Brain microvascular endothelial cell (primary cell): ENCODE measurements at regions not wholly inside any gene's neighbourhood (a gene's known extent, or its start where the extent isn't known, plus 50 kb on each side); places are given as distances from the start of the nearest gene placed in this dataset.

Source experiments
- DNase-seq: peaks from one replicate; pipeline ENCODE4 v3.0.0-alpha.2; 2020
- H3K27ac ChIP-seq: fragments of 250-450 bp; sonication (Bioruptor Pico); 2 replicates; pipeline ENCODE4 v1.5.1; 2020; ENCODE audit warnings: mild to moderate bottlenecking, moderate library complexity
- H3K27me3 ChIP-seq: fragments of 250-450 bp; sonication (Bioruptor Pico); replicated peaks from 2 replicates; pipeline ENCODE4 v1.5.1; 2020; ENCODE audit warnings: mild to moderate bottlenecking
- H3K36me3 ChIP-seq: fragments of 250-450 bp; sonication (Bioruptor Pico); replicated peaks from 2 replicates; pipeline ENCODE4 v1.5.1; 2020; ENCODE audit warnings: mild to moderate bottlenecking
- H3K4me3 ChIP-seq: 2 replicates; pipeline ENCODE4 v1.5.1; 2011; ENCODE audit warnings: low read depth, mild to moderate bottlenecking, control low read depth, low read length, moderate library complexity
- in situ Hi-C: cut with HindIII; loops from 2 replicates; pipeline ENCODE4 v1.10.0; 2017; ENCODE audit warnings: low sequenced_read_pairs, low pct_ligation_motif_present
- TF ChIP-seq, protein P1 (sequence below): IDR thresholded peaks from 2 replicates; pipeline ENCODE4 v1.5.1; 2011; ENCODE audit warnings: low read depth, mild to moderate bottlenecking, moderate library complexity, low read length, control low read depth, inconsistent platforms; ENCODE audit errors: missing control alignments

DNA sequence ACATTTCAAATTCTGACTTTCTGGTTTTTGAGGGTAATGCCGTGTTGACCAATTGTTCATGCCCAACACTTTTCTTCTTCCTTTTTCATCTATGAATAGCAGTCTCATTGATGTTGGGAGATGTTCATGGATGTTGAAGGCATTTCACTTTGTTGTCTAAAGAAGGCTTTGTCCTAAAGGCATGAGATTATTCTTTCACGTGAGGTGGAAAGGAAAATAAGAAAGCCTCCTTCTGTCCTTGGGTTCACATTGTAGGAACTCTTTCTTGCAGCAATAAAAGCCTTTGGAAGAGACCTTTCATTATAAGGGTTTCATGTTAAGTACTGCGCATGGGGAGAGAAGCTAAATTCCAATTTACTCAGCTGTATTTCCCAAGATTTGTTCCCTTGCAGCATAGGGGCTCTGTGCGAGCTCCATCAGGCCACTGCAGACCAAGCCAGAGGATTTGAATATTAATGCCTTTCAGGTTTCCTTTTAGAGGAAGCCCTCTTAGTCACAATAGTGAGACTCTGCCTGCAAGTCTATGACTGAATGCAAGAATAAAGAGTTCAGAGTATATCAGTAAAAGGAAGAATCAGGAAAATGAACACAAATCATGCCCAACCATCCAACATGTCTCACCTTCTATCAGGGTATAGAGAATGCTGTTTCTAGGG, 274.6 kb downstream of the TMEM38B start:
- Histone ChIP-seq H3K36me3 (no peaks in the 10 kb centered on the region), H3K27me3 (no peaks in the 10 kb centered on the region), H3K27ac (no peak overlapping the region), H3K4me3 (no peak overlapping the region)
- in situ Hi-C loops = no loop called here
- DNase-seq = no peak
- TF ChIP-seq, protein P1, sequence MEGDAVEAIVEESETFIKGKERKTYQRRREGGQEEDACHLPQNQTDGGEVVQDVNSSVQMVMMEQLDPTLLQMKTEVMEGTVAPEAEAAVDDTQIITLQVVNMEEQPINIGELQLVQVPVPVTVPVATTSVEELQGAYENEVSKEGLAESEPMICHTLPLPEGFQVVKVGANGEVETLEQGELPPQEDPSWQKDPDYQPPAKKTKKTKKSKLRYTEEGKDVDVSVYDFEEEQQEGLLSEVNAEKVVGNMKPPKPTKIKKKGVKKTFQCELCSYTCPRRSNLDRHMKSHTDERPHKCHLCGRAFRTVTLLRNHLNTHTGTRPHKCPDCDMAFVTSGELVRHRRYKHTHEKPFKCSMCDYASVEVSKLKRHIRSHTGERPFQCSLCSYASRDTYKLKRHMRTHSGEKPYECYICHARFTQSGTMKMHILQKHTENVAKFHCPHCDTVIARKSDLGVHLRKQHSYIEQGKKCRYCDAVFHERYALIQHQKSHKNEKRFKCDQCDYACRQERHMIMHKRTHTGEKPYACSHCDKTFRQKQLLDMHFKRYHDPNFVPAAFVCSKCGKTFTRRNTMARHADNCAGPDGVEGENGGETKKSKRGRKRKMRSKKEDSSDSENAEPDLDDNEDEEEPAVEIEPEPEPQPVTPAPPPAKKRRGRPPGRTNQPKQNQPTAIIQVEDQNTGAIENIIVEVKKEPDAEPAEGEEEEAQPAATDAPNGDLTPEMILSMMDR = no peak

DNA sequence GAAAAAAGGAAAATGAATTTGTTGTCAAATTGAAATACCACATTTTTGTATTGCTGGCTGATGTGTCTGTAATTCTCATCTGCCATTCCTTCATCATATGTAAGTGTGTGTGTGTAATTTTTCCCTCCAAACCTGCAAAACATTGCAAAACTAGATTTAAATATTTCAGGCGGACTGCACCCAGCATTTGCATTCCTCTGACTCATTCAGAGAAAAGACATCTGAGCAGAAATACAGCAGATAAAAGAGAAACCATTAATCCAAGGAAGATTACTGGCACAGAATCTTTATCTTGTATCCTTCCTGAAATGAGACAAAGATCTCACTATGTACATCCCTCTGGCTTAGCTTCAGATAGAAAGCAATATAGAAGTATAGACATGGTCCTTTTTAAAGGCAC, 275.3 kb downstream of the TMEM38B start:
- Histone ChIP-seq H3K4me3 (no peak overlapping the region), H3K36me3 (no peaks in the 10 kb centered on the region), H3K27ac (no peak overlapping the region), H3K27me3 (no peaks in the 10 kb centered on the region)
- in situ Hi-C loops = no loop called here
- TF ChIP-seq, protein P1 = no peak
- DNase-seq = no peak

DNA sequence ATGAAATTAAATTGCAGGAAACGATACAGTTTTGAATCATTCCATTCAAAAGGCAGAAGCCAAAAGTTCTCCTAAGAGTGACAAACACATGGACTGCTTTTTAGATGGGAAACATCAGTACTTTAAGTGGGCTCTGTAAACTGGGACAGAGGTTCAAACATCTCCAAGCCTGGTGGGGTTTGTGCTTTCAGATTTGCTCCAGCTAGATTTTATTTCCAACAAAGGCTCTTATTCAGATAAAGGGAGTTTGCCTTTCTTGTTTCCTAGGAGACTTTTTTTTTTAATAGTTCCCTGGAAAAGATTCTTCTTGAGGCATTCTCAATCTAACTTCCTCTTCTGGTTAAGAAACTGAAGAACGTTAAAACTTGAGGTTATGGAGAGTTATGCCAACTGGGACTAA, 277.6 kb downstream of the TMEM38B start:
- Histone ChIP-seq H3K27ac (no peak overlapping the region), H3K36me3 (no peaks in the 10 kb centered on the region), H3K4me3 (no peak overlapping the region), H3K27me3 (no peaks in the 10 kb centered on the region)
- in situ Hi-C loops = no loop called here
- TF ChIP-seq, protein P1 = no peak
- no peak for DNase-seq

DNA sequence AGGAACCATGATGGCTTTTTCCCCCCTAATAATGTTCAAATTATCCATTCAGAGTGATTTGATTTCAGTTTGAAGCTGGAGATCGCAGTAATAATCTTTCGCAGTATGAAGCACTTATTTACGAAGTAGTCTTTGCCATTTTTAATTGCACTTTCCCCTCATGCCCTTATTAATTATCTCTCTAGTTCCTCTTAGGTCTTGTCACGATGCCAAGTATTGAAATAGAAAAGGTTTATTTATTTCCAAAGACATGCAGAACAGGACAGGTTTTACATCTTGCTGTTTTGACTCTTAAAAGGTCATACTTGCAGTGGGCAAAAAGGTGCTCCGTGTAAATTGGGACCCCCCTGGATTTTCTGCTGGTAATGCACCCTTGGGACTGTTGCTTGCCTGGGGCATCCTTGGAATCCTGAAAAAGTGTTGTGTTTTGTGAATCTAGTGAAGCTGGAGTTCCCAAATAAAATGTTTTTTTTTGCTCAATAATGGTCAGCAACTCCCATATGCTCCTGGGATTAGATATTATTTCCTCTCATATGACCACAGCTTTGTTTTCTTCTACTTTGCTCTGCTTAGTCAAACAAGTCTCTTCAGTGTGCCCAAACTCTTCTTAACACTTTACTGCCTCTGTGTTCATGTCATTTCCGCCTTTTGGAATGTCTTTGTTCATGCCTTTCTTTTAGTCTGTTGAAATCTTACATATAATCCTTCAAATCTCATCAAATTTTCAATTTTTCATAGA, 278.3 kb downstream of the TMEM38B start:
- TF ChIP-seq, protein P1 = no peak
- no peak overlapping the region for H3K27ac ChIP-seq

DNA sequence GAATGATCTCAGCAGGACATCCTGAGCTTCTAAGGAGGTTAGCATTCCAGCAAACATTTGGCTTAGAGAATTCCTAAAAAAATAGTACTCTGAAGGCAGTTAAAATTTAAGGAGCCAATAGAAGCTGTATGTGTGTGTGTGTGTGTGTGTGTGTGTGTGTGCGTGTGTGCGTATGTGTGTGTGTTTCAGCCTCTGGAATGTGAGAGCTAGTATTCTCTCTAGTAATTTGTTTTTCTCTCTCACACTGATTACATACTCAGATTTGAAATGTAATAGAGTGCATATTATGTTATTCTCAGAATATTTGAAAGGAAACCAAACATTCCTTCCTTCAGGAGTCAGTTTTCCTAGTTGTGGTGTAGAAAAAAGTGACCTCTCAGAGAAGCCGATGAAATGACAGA, 279.6 kb downstream of the TMEM38B start:
- TF ChIP-seq, protein P1 = no peak
- in situ Hi-C loops = no loop called here
- no peaks in the 10 kb centered on the region for H3K27me3 ChIP-seq
- H3K4me3 ChIP-seq = no peak overlapping the region
- H3K27ac ChIP-seq = no peak overlapping the region
- peak; percentile 46 for DNase-seq
- no peaks in the 10 kb centered on the region for H3K36me3 ChIP-seq

More for the DNA sequence above, 278.3 kb downstream of the TMEM38B start:
- H3K27me3 ChIP-seq = no peaks in the 10 kb centered on the region
- DNase-seq = no peak
- in situ Hi-C loops = no loop called here
- no peak overlapping the region for H3K4me3 ChIP-seq
- no peaks in the 10 kb centered on the region for H3K36me3 ChIP-seq
